ENCODE measurements at regions not wholly inside any gene's neighbourhood (a gene's known extent, or its start where the extent isn't known, plus 50 kb on each side); places are given as distances from the start of the nearest gene placed in this dataset.

GRCh38 chr2:122011493-122012270, 256.2 kb downstream of the TSN start:
- intact Hi-C loops (cut with DNase I), result no loop called here
- no peak overlapping the region for H3K4me3 ChIP-seq
- FAIRE-seq (no peak), DNase-seq (no peak), ATAC-seq (no peak)
- 50 to 57% methylated on average over 8 of the region's 8 CpGs for WGBS, 2 donors
- no peak overlapping the region for H3K27ac ChIP-seq
- H3K9me3 ChIP-seq, result no peaks in the 10 kb centered on the region
- H3K36me3 ChIP-seq, result no peaks in the 10 kb centered on the region
- H3K4me1 ChIP-seq, result no peaks in the 10 kb centered on the region
- no peak for TF ChIP-seq CTCF (IDR thresholded peaks at IDR 0.05)
- no peaks in the 10 kb centered on the region for H3K27me3 ChIP-seq

- Histone ChIP-seq H3K4me1 (peaks cover 4 to 5% (median 5%) of the 10 kb centered on the region in 3 donors), H3K27ac (no peak overlapping the region), H3K4me3 (no peak overlapping the region), H3K36me3 (no peaks in the 10 kb centered on the region), H3K9me3 (no peaks in the 10 kb centered on the region), H3K27me3 (no peaks in the 10 kb centered on the region)
- TF ChIP-seq CTCF (IDR thresholded peaks at IDR 0.05), result no peak
- WGBS, 2 donors, result 85 to 89% methylated on average over 7 of the region's 7 CpGs
- DNase-seq, result no peak
- no peak for FAIRE-seq
- intact Hi-C loops (cut with DNase I), result no loop called here
- ATAC-seq, result no peak
Observed at GRCh38 chr2:122018736-122019135, 263.3 kb downstream of the TSN start.

- DNase-seq, result peak in 5 of 6 donors; percentile 62 to 66 (median 65)
- FAIRE-seq, result no peak
- no peaks in the 10 kb centered on the region for H3K27me3 ChIP-seq
- peak; percentile 96 to 100 (median 98) for ATAC-seq
- no peak overlapping the region for H3K4me3 ChIP-seq
- no peaks in the 10 kb centered on the region for H3K9me3 ChIP-seq
- no peaks in the 10 kb centered on the region for H3K36me3 ChIP-seq
- 3 to 8% methylated on average over 7 of the region's 7 CpGs for WGBS, 2 donors
- H3K4me1 ChIP-seq, result peaks cover 4 to 5% (median 5%) of the 10 kb centered on the region in 3 donors
- H3K27ac ChIP-seq, result no peak overlapping the region
- no peak for TF ChIP-seq CTCF (IDR thresholded peaks at IDR 0.05)
- intact Hi-C loops (cut with DNase I), result no loop called here
Observed at GRCh38 chr2:122019724-122020123, 264.3 kb downstream of the TSN start.

DNA sequence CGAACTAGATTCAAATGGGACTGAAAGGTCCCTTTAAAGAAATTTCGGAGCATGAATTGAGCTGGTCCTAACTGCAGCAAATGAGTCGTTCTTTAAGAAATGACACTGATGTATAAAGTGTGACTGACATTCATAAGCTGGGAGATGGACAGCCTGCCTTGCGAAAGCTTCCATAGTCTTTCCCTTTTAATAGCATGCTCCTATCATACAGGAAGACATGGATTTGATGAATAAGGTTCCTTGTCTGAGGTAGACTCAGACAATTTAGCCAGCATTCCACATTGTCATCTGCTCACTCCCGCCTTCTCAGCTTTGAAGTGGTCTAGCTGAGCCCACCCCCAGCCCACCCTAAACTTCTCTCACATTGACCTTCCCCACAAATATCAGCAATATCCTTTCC, 264.9 kb downstream of the TSN start:
- Histone ChIP-seq H3K27ac (no peak overlapping the region), H3K27me3 (no peaks in the 10 kb centered on the region), H3K9me3 (no peaks in the 10 kb centered on the region), H3K36me3 (no peaks in the 10 kb centered on the region), H3K4me3 (no peak overlapping the region), H3K4me1 (peaks cover 4 to 5% (median 5%) of the 10 kb centered on the region in 3 donors)
- no peak for TF ChIP-seq CTCF (IDR thresholded peaks at IDR 0.05)
- intact Hi-C loops (cut with DNase I), result no loop called here
- WGBS, 2 donors, result 57 to 64% methylated on average over 5 of the region's 5 CpGs
- FAIRE-seq (no peak), DNase-seq (no peak), ATAC-seq (no peak)

DNA sequence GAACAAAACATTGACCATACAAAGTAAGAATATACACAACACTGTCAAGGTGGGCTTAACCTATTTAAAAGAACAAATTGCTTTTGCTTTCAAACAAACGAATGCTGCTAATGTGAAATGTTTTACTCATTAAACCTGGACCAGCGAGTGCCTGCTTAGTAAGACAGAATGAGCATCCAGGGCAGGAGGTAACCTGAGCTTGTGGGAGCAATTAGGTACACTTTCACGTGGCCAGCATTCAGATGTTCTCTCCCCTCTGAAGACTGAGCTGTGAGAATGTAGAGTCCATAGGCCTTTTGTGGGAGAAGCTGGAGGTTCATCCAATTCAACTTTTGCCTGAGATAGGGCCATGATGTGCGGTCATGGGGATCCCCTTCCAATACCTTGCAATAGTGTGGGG, 266.5 kb downstream of the TSN start:
- Histone ChIP-seq H3K27me3 (no peaks in the 10 kb centered on the region), H3K36me3 (no peaks in the 10 kb centered on the region), H3K4me1 (peaks cover 4 to 5% (median 5%) of the 10 kb centered on the region in 3 donors), H3K9me3 (no peaks in the 10 kb centered on the region), H3K27ac (no peak overlapping the region), H3K4me3 (no peak overlapping the region)
- FAIRE-seq (no peak), DNase-seq (no peak), ATAC-seq (no peak)
- no peak for TF ChIP-seq CTCF (IDR thresholded peaks at IDR 0.05)
- 74 to 85% methylated on average over 4 of the region's 4 CpGs for WGBS, 2 donors
- intact Hi-C loops (cut with DNase I), result no loop called here
